ENCODE measurements at regions not wholly inside any gene's neighbourhood (a gene's known extent, or its start where the extent isn't known, plus 50 kb on each side); places are given as distances from the start of the nearest gene placed in this dataset.

DNA sequence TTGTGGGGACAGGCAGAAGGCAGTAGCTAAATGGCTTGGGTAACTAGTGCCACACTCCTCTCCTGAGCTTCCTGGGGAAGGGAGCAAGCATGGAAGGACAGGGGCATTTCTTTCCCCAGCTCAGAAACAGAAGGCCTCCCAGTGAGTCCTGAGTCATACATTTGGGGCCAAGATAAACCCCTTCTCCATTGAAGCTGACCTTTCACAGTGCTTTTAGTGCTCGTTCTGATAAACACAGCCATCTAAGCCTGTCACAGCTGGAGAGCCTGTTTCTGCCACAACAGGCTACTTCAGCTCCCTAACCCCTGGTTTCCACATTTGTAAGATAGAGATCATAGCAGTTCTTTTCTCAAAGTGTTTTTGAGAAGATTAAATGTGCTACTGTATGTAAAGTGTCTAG lies 374.0 kb downstream of the LMX1A start:
- DNase-seq = no peak
- ATAC-seq (replicated peaks in 1 of 2) = no peak
- Mint-ChIP-seq H3K27ac (no peak overlapping the region), H3K36me3 (ENCODE audit: insufficient read depth in 2 of 2) (no peaks in the 10 kb centered on the region), H3K4me3 (no peak overlapping the region), H3K4me1 (ENCODE audit: low read depth) (no peaks in the 10 kb centered on the region), H3K27me3 (ENCODE audit: low read depth) (no peaks in the 10 kb centered on the region), H3K9me3 (no peaks in the 10 kb centered on the region)

GRCh38 chr1:164977561-164977960 lies 379.0 kb downstream of the LMX1A start:
- ATAC-seq (replicated peaks in 1 of 2) = no peak
- Mint-ChIP-seq H3K4me1 (ENCODE audit: low read depth) (no peaks in the 10 kb centered on the region), H3K36me3 (ENCODE audit: insufficient read depth in 2 of 2) (no peaks in the 10 kb centered on the region), H3K27ac (no peak overlapping the region), H3K4me3 (no peak overlapping the region), H3K27me3 (ENCODE audit: low read depth) (no peaks in the 10 kb centered on the region), H3K9me3 (no peaks in the 10 kb centered on the region)
- no peak for DNase-seq

- Mint-ChIP-seq H3K27ac (no peak overlapping the region), H3K9me3 (peaks cover 0 to 2% of the 10 kb centered on the region in 2 donors), H3K36me3 (ENCODE audit: insufficient read depth in 2 of 2) (no peaks in the 10 kb centered on the region), H3K4me3 (no peak overlapping the region), H3K4me1 (ENCODE audit: low read depth) (no peaks in the 10 kb centered on the region), H3K27me3 (ENCODE audit: low read depth) (no peaks in the 10 kb centered on the region)
- ATAC-seq (replicated peaks in 1 of 2) = no peak
- no peak for DNase-seq
These were observed 384.5 kb downstream of the LMX1A start for GRCh38 chr1:164971921-164972415.

GRCh38 chr1:164971391-164971790 lies 385.1 kb downstream of the LMX1A start:
- Mint-ChIP-seq H3K36me3 (ENCODE audit: insufficient read depth in 2 of 2) (no peaks in the 10 kb centered on the region), H3K4me1 (ENCODE audit: low read depth) (no peaks in the 10 kb centered on the region), H3K27ac (no peak overlapping the region), H3K9me3 (peaks cover 0 to 2% of the 10 kb centered on the region in 2 donors), H3K4me3 (no peak overlapping the region), H3K27me3 (ENCODE audit: low read depth) (no peaks in the 10 kb centered on the region)
- DNase-seq = no peak
- ATAC-seq (replicated peaks in 1 of 2) = no peak

GRCh38 chr1:164969253-164969652 lies 387.3 kb downstream of the LMX1A start:
- no peaks in the 10 kb centered on the region for H3K27me3 Mint-ChIP-seq (ENCODE audit: low read depth)

GRCh38 chr1:164967300-164967699 lies 389.2 kb downstream of the LMX1A start:
- Mint-ChIP-seq H3K4me1 (ENCODE audit: low read depth) (no peaks in the 10 kb centered on the region), H3K9me3 (peaks cover 5% of the 10 kb centered on the region in 2 donors), H3K27me3 (ENCODE audit: low read depth) (no peaks in the 10 kb centered on the region), H3K4me3 (no peak overlapping the region), H3K36me3 (ENCODE audit: insufficient read depth in 2 of 2) (no peaks in the 10 kb centered on the region), H3K27ac (no peak overlapping the region)
- ATAC-seq (replicated peaks in 1 of 2) = no peak
- DNase-seq = no peak

More at GRCh38 chr1:164969253-164969652, 387.3 kb downstream of the LMX1A start:
- Mint-ChIP-seq H3K9me3 (peaks cover 0 to 2% of the 10 kb centered on the region in 2 donors), H3K4me3 (no peak overlapping the region), H3K36me3 (ENCODE audit: insufficient read depth in 2 of 2) (no peaks in the 10 kb centered on the region), H3K27ac (no peak overlapping the region), H3K4me1 (ENCODE audit: low read depth) (no peaks in the 10 kb centered on the region)
- no peak for DNase-seq
- ATAC-seq (replicated peaks in 1 of 2) = no peak

GRCh38 chr1:164961715-164962114 lies 394.8 kb downstream of the LMX1A start:
- Mint-ChIP-seq H3K9me3 (peaks cover 4 to 5% of the 10 kb centered on the region in 2 donors), H3K27me3 (ENCODE audit: low read depth) (no peaks in the 10 kb centered on the region), H3K4me1 (ENCODE audit: low read depth) (no peaks in the 10 kb centered on the region), H3K36me3 (ENCODE audit: insufficient read depth in 2 of 2) (no peaks in the 10 kb centered on the region), H3K4me3 (no peak overlapping the region), H3K27ac (no peak overlapping the region)
- no peak for DNase-seq
- no peak for ATAC-seq (replicated peaks in 1 of 2)

DNA sequence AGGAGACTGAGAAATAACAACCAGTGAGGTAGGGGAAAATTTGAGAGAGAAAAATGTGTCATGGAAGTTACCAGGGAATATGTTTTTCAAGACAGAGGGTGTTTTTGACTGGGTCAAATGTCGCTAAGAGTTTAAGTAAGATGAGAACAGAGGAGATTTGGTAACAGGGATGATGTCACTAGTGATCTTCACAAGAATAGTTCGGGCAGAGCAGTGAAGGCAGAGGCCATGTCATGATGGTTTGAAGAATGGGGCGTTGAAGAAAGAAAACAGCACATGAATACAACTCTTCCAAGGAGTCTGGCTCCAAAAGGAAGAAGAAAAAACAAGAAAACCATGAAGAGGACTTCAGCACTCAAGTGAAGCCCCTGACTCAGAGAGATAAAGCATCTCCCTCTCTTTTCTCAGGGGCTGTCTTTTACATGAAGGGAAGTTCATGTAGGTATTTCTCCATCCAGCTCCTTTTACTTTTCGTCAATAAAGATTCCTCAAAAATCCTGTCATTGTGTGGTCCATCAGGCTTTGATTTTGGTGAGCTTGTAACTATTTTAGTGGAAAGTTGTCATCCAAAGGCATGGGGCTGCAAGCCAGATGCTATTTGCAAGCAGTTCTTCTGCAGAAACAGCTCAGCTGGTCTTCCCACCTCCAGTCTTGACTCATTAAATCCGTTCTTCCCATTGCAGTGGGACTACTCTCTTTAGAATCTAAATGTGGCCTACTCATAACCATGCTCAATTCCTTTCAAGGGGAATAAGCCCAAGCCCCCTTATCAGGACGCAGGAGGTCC lies 397.3 kb downstream of the LMX1A start:
- Mint-ChIP-seq H3K27me3 (ENCODE audit: low read depth) (no peaks in the 10 kb centered on the region), H3K9me3 (peaks cover 4 to 5% of the 10 kb centered on the region in 2 donors), H3K27ac (no peak overlapping the region), H3K4me1 (ENCODE audit: low read depth) (no peaks in the 10 kb centered on the region), H3K4me3 (no peak overlapping the region), H3K36me3 (ENCODE audit: insufficient read depth in 2 of 2) (no peaks in the 10 kb centered on the region)
- DNase-seq (no peak), ATAC-seq (replicated peaks in 1 of 2) (no peak)

DNA sequence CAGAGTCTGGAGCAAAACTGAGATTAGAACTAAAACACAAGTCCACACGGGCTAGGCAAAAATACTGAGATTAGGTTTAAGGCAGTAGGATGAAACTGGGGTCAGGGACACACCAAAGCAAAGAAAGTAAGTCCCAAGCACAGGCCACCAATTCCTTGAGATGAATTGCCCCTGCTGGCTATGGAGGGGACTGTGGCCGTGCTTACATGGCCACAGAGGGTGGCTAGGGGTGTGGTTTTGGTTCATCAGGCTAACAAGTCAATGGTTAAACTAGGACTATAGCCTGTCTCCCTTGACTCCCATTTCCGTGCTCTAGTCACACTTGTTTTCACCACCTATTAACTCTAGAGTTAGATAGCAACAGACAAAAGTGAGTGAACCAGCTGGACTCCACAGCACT lies 394.8 kb downstream of the PBX1 start:
- no peak for ATAC-seq (replicated peaks in 1 of 2)
- Mint-ChIP-seq H3K27me3 (ENCODE audit: low read depth) (no peaks in the 10 kb centered on the region), H3K27ac (no peak overlapping the region), H3K36me3 (ENCODE audit: insufficient read depth in 2 of 2) (peaks cover 0 to 2% of the 10 kb centered on the region in 2 donors), H3K4me1 (ENCODE audit: low read depth) (no peaks in the 10 kb centered on the region), H3K9me3 (peaks cover 1% of the 10 kb centered on the region in 2 donors), H3K4me3 (no peak overlapping the region)
- no peak for DNase-seq

DNA sequence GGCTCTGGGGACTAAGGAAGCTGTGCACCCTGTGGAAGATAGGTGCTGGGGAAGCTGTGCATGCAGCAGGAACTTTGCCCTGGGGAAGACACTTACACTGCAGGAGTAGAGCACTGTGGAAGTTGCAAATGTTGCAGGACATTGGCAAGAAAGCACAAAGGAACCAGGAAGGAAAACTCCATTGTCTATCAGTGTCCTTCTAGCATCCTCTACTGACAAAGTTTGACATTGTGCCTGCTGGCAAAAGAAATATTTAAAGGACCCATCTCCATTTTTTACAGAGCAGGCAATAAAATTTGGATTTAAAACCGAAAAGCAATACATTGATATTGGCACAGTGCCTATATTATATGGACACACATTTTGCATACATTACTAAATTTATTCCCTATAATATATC lies 394.1 kb downstream of the PBX1 start:
- DNase-seq = no peak
- peaks cover 5 to 6% of the 10 kb centered on the region in 2 donors for H3K9me3 Mint-ChIP-seq
- no peak for ATAC-seq (replicated peaks in 1 of 2)
- H3K4me3 Mint-ChIP-seq = no peak overlapping the region
- H3K4me1 Mint-ChIP-seq (ENCODE audit: low read depth) = no peaks in the 10 kb centered on the region
- no peaks in the 10 kb centered on the region for H3K27me3 Mint-ChIP-seq (ENCODE audit: low read depth)
- no peak overlapping the region for H3K27ac Mint-ChIP-seq
- H3K36me3 Mint-ChIP-seq (ENCODE audit: insufficient read depth in 2 of 2) = peaks cover 3 to 4% of the 10 kb centered on the region in 2 donors

- peaks cover 5 to 7% of the 10 kb centered on the region in 2 donors for H3K9me3 Mint-ChIP-seq
- no peak overlapping the region for H3K27ac Mint-ChIP-seq
- H3K4me1 Mint-ChIP-seq (ENCODE audit: low read depth) = no peaks in the 10 kb centered on the region
- ATAC-seq (replicated peaks in 1 of 2) (no peak), DNase-seq (no peak)
- H3K27me3 Mint-ChIP-seq (ENCODE audit: low read depth) = no peaks in the 10 kb centered on the region
- no peak overlapping the region for H3K4me3 Mint-ChIP-seq
- H3K36me3 Mint-ChIP-seq (ENCODE audit: insufficient read depth in 2 of 2) = peaks cover 3 to 4% of the 10 kb centered on the region in 2 donors
These were observed 392.5 kb downstream of the PBX1 start for GRCh38 chr1:164951508-164951907.

DNA sequence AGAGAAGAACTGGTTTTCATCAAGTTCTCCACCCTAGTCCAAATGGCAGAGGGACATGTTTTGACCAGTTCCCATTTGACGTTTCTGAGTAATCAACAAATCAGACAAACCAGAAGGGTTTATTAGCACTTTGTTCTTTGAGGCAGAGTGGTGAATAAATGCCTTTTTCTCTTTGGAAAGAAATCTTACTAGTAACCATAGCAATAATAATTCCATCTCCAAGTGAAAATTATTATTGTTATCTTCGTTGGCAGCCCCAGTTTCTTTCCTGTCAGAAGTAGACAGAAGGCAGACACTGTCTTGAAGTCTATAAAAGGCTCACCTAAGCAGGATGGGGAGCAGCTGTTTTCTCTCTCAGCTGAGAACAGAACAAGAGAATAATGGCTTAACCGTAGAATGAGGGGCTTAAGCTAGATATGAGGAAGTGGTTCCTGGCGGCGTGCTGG lies 391.6 kb downstream of the PBX1 start:
- no peak overlapping the region for H3K4me3 Mint-ChIP-seq
- H3K4me1 Mint-ChIP-seq (ENCODE audit: low read depth) = no peaks in the 10 kb centered on the region
- no peaks in the 10 kb centered on the region for H3K27me3 Mint-ChIP-seq (ENCODE audit: low read depth)
- H3K36me3 Mint-ChIP-seq (ENCODE audit: insufficient read depth in 2 of 2) = peaks cover 3 to 4% of the 10 kb centered on the region in 2 donors
- ATAC-seq (replicated peaks in 1 of 2) = no peak
- no peak overlapping the region for H3K27ac Mint-ChIP-seq
- peaks cover 5 to 7% of the 10 kb centered on the region in 2 donors for H3K9me3 Mint-ChIP-seq
- no peak for DNase-seq

GRCh38 chr1:164949771-164950471 lies 390.9 kb downstream of the PBX1 start:
- no peaks in the 10 kb centered on the region for H3K27me3 Mint-ChIP-seq (ENCODE audit: low read depth)
- peaks cover 5 to 7% of the 10 kb centered on the region in 2 donors for H3K9me3 Mint-ChIP-seq
- DNase-seq (no peak), ATAC-seq (replicated peaks in 1 of 2) (no peak)
- no peak overlapping the region for H3K4me3 Mint-ChIP-seq
- no peak overlapping the region for H3K27ac Mint-ChIP-seq
- H3K4me1 Mint-ChIP-seq (ENCODE audit: low read depth) = no peaks in the 10 kb centered on the region
- peaks cover 3 to 4% of the 10 kb centered on the region in 2 donors for H3K36me3 Mint-ChIP-seq (ENCODE audit: insufficient read depth in 2 of 2)

Measured in activated T-cell treated with anti-CD3 and anti-CD28 coated beads, Interleukin-2, amount 50 U/mL, for 72 hours (primary cell).